CD4-positive, CD25-positive, alpha-beta regulatory T cell (primary cell): ENCODE measurements at regions not wholly inside any gene's neighbourhood (a gene's known extent, or its start where the extent isn't known, plus 50 kb on each side); places are given as distances from the start of the nearest gene placed in this dataset.

Source experiments
- ATAC-seq, 2 donors: fragments of 150-1000 bp; cut with Tn5 transposase; one replicate each; pipeline ENCODE4 v1.10.0; 2021; ENCODE audit warnings: low read depth in 2 of 2, moderate number of reproducible peaks in 2 of 2, moderate library complexity in 1 of 2
- DNase-seq, 3 donors: peaks; one replicate each; pipeline versions ENCODE4 v3.0.0 to v3.0.0-alpha.2; 2012 to 2022; ENCODE audit warnings: mixed read lengths in 1 of 3
- H3K27ac ChIP-seq: one replicate; pipeline ENCODE4 v1.7.0; 2013; ENCODE audit warnings: mild to moderate bottlenecking, low read length; ENCODE audit not compliant: insufficient read depth, poor library complexity, severe bottlenecking
- H3K27me3 ChIP-seq: one replicate; pipeline ENCODE4 v1.7.0; 2013; ENCODE audit warnings: low read length; ENCODE audit not compliant: control insufficient read depth, insufficient read depth
- H3K36me3 ChIP-seq: one replicate; pipeline ENCODE4 v1.7.0; 2013; ENCODE audit warnings: mild to moderate bottlenecking, low read length, moderate library complexity; ENCODE audit not compliant: control insufficient read depth, insufficient read depth
- H3K4me1 ChIP-seq: 2 replicates; pipeline ENCODE4 v1.7.0; 2013; ENCODE audit warnings: mild to moderate bottlenecking, low read length; ENCODE audit not compliant: insufficient read depth, control insufficient read depth, poor library complexity, severe bottlenecking
- H3K4me3 ChIP-seq: one replicate; pipeline ENCODE4 v1.7.0; 2013; ENCODE audit warnings: low read depth, mild to moderate bottlenecking, low read length, moderate library complexity
- H3K9me3 ChIP-seq, 2 experiments: 1 replicate in 1 of 2; 2 replicates in 1 of 2; pipeline ENCODE4 v1.7.0; 2013; ENCODE audit warnings: low read length in 2 of 2, mild to moderate bottlenecking in 1 of 2, moderate library complexity in 1 of 2; ENCODE audit not compliant: control insufficient read depth in 2 of 2
- H3K27ac Mint-ChIP-seq, 3 donors: one replicate each; pipeline ENCODE4 v1.8.0; 2020 to 2022; ENCODE audit warnings: mild to moderate bottlenecking in 3 of 3, mixed read lengths in 3 of 3, moderate library complexity in 2 of 3
- H3K27me3 Mint-ChIP-seq: one replicate; pipeline ENCODE4 v1.8.0; 2022; ENCODE audit warnings: mild to moderate bottlenecking, mixed read lengths
- H3K36me3 Mint-ChIP-seq: one replicate; pipeline ENCODE4 v1.8.0; 2020; ENCODE audit warnings: mixed read lengths
- H3K4me1 Mint-ChIP-seq, 4 donors: one replicate each; pipeline ENCODE4 v1.8.0; 2020 to 2022; ENCODE audit warnings: mixed read lengths in 4 of 4, mild to moderate bottlenecking in 1 of 4
- H3K4me3 Mint-ChIP-seq, 4 donors: one replicate each; pipeline ENCODE4 v1.8.0; 2020 to 2022; ENCODE audit warnings: mild to moderate bottlenecking in 4 of 4, mixed read lengths in 4 of 4, moderate library complexity in 3 of 4
- H3K9me3 Mint-ChIP-seq, 7 donors: one replicate each; pipeline ENCODE4 v1.8.0; 2020 to 2022; ENCODE audit warnings: mixed read lengths in 7 of 7, mild to moderate bottlenecking in 3 of 7, moderate library complexity in 2 of 7

DNA sequence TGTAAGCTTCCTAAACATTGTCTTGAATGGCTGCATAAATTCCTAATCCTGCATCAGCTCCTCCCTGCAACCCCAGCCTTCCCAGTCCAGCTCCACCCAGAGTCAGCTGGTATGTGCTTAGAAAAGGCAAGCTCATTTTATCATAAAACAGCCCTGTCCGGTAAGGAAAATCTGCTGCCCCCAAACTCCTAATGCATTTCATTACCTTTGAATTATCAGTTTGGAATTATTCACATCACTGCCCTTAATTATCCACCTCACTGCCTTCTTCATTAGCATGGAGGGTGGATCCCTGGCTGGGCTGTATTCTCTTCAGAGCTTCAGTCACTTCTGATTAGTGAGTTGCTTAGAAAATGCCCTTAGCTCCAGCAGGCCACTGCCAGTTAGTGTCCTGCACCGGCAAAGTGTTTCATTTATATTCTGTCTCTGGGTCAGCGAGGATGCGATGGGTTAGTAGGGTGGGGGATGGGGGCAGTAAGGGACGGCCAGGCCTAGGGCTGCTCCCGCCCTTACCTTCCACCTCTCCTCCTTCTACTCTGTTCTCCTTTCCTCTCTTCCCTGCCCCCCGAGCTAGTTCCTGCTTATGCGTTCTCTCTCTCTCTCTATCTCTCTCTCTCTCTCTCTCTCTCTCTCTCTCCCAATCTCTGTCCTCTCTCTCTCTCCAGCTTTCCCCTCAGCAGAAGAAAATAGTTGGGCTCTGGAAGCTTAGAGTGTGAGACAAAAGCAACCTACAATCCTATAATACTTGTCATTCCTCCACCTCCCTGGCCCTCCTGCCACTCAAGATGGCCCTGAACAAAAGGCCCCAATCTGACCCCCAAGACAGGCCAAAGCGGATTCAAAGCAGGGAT lies 174.8 kb upstream of the KLF3 start:
- Mint-ChIP-seq H3K9me3 (peaks cover 0 to under 1% (median 0%) of the 10 kb centered on the region in 7 donors), H3K27me3 (peaks cover 4% of the 10 kb centered on the region), H3K4me3 (peak overlapping the region; percentile 40 to 76 (median 70)), H3K36me3 (peaks cover 3% of the 10 kb centered on the region), H3K27ac (peak overlapping the region; percentile 88 to 92 (median 90)), H3K4me1 (peaks cover 23 to 44% (median 29%) of the 10 kb centered on the region in 4 donors)
- Histone ChIP-seq H3K27ac (no peak overlapping the region), H3K9me3 (no peaks in the 10 kb centered on the region), H3K4me3 (peak overlapping the region; percentile 52), H3K36me3 (no peaks in the 10 kb centered on the region), H3K27me3 (no peaks in the 10 kb centered on the region), H3K4me1 (peaks cover 24% of the 10 kb centered on the region)
- ATAC-seq: no peak
- DNase-seq: no peak

DNA sequence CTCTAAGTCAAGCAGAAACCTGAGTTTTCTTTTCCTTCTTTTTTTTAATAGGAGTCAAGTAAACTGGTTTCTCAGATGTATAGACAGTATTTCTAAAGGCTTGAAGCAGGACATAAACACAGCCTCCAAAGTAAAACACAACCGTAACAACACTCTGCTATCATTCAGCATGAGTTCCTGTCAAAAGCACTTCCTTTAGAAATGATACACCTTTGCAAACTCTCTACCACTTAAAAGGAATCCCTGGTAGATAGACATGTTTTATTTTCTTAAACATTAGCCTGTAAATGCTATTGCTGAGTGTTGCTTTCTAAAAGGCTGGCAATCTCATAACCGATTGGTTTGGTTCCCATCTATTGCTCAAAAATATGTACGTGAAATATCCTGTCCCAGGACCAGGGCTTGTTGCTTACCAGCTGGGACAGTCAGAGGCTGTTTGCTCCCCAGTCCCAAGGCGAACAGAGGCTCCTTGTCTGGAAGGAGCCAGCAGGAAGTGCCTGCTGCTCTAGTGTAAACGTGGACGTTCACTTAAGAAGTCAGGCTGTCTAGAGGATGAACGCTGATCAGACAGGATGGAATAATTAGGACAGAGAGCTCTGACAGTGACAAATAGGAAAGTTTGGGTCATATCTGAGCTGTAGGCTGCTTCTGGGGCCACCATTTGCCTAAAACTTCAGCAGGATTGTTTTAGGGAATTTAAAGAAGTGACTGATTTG lies 173.9 kb upstream of the KLF3 start:
- no peaks in the 10 kb centered on the region for H3K9me3 Mint-ChIP-seq
- H3K4me3 Mint-ChIP-seq: peak overlapping the region; percentile 40 to 76 (median 70)
- peak; percentile 74 to 78 for ATAC-seq
- Histone ChIP-seq H3K9me3 (no peaks in the 10 kb centered on the region), H3K4me3 (peak overlapping the region; percentile 52), H3K27me3 (peaks cover 1% of the 10 kb centered on the region), H3K36me3 (no peaks in the 10 kb centered on the region), H3K27ac (no peak overlapping the region), H3K4me1 (peaks cover 24% of the 10 kb centered on the region)
- no peaks in the 10 kb centered on the region for H3K36me3 Mint-ChIP-seq
- DNase-seq: peak in 2 of 3 donors; percentile 36 to 45
- peaks cover 23 to 41% (median 27%) of the 10 kb centered on the region in 4 donors for H3K4me1 Mint-ChIP-seq
- H3K27me3 Mint-ChIP-seq: peaks cover 4% of the 10 kb centered on the region
- peak overlapping the region; percentile 88 to 92 (median 90) for H3K27ac Mint-ChIP-seq

DNA sequence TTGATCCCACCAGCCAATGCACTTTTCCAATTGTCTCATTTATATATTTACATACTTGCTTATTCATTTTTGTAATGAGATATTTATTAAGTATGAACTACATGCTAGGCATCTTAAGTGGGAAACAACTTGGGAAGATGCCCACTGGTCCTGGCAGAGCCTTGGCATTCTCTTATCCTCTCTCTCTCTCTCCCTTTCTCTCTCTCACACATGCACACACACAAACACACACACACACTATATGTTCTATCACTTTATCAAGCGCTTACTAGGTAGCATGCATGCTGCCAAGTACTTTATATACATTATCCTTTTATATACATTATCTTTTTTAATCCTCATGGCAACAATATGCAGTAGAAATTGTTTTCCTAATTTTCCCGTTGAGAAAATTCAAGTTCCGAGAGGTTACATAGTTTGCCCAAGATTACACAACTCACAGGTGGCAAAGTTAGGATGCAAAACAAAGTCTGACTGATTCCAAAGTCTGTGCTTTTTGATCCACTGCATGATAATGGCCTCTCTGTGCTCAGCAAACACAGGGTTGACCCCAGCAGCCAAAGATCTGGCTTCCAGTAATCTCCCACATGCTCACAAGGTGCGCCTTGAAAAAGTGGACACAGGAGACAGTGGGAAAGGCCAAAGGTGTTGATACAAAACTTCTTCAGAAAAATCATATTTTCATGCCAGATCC lies 173.1 kb upstream of the KLF3 start:
- H3K36me3 Mint-ChIP-seq: no peaks in the 10 kb centered on the region
- no peak for ATAC-seq
- H3K4me3 Mint-ChIP-seq: peak overlapping the region in 3 of 4 donors; percentile 8 to 74 (median 66)
- H3K27me3 Mint-ChIP-seq: peaks cover 4% of the 10 kb centered on the region
- no peaks in the 10 kb centered on the region for H3K36me3 ChIP-seq
- no peaks in the 10 kb centered on the region for H3K9me3 ChIP-seq
- H3K27ac ChIP-seq: no peak overlapping the region
- H3K4me3 ChIP-seq: no peak overlapping the region
- H3K27ac Mint-ChIP-seq: peak overlapping the region in 1 of 3 donors; percentile 88
- peaks cover 24% of the 10 kb centered on the region for H3K4me1 ChIP-seq
- H3K9me3 Mint-ChIP-seq: no peaks in the 10 kb centered on the region
- no peak for DNase-seq
- peaks cover 23 to 41% (median 27%) of the 10 kb centered on the region in 4 donors for H3K4me1 Mint-ChIP-seq
- peaks cover 1% of the 10 kb centered on the region for H3K27me3 ChIP-seq

DNA sequence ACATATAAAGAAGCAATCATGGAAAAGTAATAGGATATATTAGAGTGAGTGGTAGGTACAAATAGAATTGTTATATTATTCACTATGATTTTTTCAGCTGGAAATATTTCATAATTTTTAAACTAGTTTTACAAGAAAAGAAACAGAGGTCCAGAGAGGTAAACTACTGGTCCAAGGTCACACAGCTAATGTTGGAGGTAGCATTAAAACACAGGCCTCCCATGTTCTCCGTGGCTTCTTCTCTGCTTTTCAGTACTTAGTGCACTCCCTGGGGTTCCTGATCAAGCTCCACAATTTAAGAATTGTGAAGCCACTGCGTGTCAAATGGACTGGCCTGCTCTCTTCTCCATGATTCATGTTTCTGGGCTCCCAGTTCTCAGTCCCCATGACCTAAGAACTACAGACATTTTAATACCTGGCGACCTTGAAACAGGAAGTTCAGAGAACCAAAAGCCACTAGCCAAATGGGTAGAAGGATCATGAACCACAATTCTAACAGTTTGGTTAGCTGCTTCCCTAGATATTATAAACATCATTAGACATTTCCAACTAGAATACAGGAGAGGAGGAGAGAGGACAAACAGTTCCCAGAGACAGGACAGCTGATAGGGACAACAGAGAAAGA lies 172.0 kb upstream of the KLF3 start:
- Mint-ChIP-seq H3K27ac (no peak overlapping the region), H3K27me3 (peaks cover 7% of the 10 kb centered on the region), H3K4me1 (peaks cover 24 to 40% (median 27%) of the 10 kb centered on the region in 4 donors), H3K4me3 (no peak overlapping the region), H3K36me3 (no peaks in the 10 kb centered on the region), H3K9me3 (no peaks in the 10 kb centered on the region)
- Histone ChIP-seq H3K4me3 (no peak overlapping the region), H3K27ac (no peak overlapping the region), H3K4me1 (peaks cover 24% of the 10 kb centered on the region), H3K27me3 (peaks cover 1% of the 10 kb centered on the region), H3K9me3 (no peaks in the 10 kb centered on the region), H3K36me3 (no peaks in the 10 kb centered on the region)
- ATAC-seq (no peak), DNase-seq (no peak)

DNA sequence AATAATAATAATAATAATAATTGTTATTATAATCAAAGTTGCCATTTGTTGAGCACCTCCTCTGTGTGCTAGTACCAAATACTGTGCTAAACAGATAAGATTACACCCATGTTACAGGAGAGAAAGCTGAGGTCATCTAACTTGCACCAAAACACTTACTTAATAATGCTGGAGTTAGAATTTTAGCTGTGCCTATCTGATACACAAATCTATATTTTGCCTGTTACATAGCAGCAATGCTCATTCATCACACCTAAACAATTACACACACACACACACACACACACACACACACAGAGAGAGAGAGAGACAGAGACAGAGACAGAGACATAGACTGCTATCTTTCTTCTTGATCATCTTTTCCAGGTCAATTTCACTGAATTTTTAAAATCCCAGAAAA lies 170.9 kb upstream of the KLF3 start:
- no peaks in the 10 kb centered on the region for H3K36me3 ChIP-seq
- H3K27ac ChIP-seq: no peak overlapping the region
- ATAC-seq: no peak
- Mint-ChIP-seq H3K4me3 (no peak overlapping the region), H3K4me1 (peaks cover 26 to 38% (median 28%) of the 10 kb centered on the region in 4 donors), H3K27ac (no peak overlapping the region), H3K36me3 (no peaks in the 10 kb centered on the region), H3K9me3 (no peaks in the 10 kb centered on the region), H3K27me3 (peaks cover 9% of the 10 kb centered on the region)
- H3K9me3 ChIP-seq: no peaks in the 10 kb centered on the region
- no peak overlapping the region for H3K4me3 ChIP-seq
- H3K4me1 ChIP-seq: peaks cover 24% of the 10 kb centered on the region
- no peak for DNase-seq
- peaks cover 1% of the 10 kb centered on the region for H3K27me3 ChIP-seq

DNA sequence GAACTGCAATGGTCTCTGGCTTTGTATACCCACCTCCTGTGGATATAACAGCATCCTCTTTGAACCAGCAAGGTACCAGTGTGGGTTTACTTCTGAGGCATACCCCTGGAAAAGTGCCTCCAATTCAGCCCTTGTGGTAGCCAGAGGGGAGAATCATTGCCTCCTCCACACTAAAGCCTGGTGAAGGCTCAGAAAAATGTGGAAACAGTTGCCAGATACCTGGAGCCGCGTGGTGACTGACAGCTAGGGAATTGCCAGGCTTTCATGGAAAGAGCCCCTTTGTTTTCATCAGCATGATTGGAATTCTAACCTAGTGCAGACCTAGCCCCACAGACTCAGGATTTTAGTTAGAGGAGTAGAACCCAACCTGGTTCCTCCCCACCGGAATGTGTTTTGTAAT lies 168.6 kb upstream of the KLF3 start:
- H3K4me3 ChIP-seq: no peak overlapping the region
- H3K4me1 Mint-ChIP-seq: peaks cover 13 to 20% (median 16%) of the 10 kb centered on the region in 4 donors
- H3K9me3 Mint-ChIP-seq: no peaks in the 10 kb centered on the region
- H3K27me3 Mint-ChIP-seq: peaks cover 21% of the 10 kb centered on the region
- DNase-seq: no peak
- no peaks in the 10 kb centered on the region for H3K36me3 Mint-ChIP-seq
- peaks cover 7% of the 10 kb centered on the region for H3K4me1 ChIP-seq
- peaks cover 1% of the 10 kb centered on the region for H3K27me3 ChIP-seq
- no peak for ATAC-seq
- H3K27ac Mint-ChIP-seq: no peak overlapping the region
- no peaks in the 10 kb centered on the region for H3K36me3 ChIP-seq
- H3K4me3 Mint-ChIP-seq: no peak overlapping the region
- H3K9me3 ChIP-seq: no peaks in the 10 kb centered on the region
- no peak overlapping the region for H3K27ac ChIP-seq

DNA sequence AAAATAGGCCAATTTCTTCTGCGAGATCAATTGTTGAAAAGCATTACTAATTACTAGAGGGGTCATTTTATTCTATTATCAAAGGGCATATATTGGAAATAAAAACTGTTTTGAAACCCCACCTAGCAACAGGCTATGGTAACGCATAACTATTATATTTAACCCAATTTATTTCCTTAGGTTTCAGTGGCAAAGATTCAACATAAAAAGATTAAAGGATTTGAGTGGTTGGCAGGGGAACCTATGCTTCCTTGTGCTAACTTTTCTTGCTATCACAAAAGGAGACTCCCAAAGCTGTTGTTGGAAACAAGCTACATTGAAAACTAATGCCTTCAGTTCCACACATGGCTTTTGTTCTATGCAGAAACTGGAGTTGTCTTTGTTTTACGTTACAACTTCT lies 166.9 kb upstream of the KLF3 start:
- H3K27ac Mint-ChIP-seq: no peak overlapping the region
- no peak for ATAC-seq

More for the DNA sequence above, 166.9 kb upstream of the KLF3 start:
- peaks cover 1% of the 10 kb centered on the region for H3K27me3 ChIP-seq
- DNase-seq: no peak
- H3K4me1 Mint-ChIP-seq: peaks cover 2 to 13% (median 5%) of the 10 kb centered on the region in 4 donors
- peaks cover 24% of the 10 kb centered on the region for H3K27me3 Mint-ChIP-seq
- no peak overlapping the region for H3K4me3 Mint-ChIP-seq
- H3K9me3 Mint-ChIP-seq: no peaks in the 10 kb centered on the region
- no peak overlapping the region for H3K4me3 ChIP-seq
- H3K9me3 ChIP-seq: no peaks in the 10 kb centered on the region
- no peaks in the 10 kb centered on the region for H3K36me3 ChIP-seq
- H3K36me3 Mint-ChIP-seq: no peaks in the 10 kb centered on the region
- peaks cover under 1% of the 10 kb centered on the region for H3K4me1 ChIP-seq
- H3K27ac ChIP-seq: no peak overlapping the region
